GM18499 (cell line): ENCODE measurements at regions not wholly inside any gene's neighbourhood (a gene's known extent, or its start where the extent isn't known, plus 50 kb on each side); places are given as distances from the start of the nearest gene placed in this dataset.
A peak's percentile ranks its signal among the peaks of the same experiment; 100 is the strongest.

Experiments
- ATAC-seq: cut with Tn5 transposase; IDR thresholded peaks from one replicate; pipeline ENCODE4 v1.9.1; 2021; ENCODE audit warnings: moderate number of reproducible peaks; ENCODE audit not compliant: insufficient read depth, unreplicated experiment

DNA sequence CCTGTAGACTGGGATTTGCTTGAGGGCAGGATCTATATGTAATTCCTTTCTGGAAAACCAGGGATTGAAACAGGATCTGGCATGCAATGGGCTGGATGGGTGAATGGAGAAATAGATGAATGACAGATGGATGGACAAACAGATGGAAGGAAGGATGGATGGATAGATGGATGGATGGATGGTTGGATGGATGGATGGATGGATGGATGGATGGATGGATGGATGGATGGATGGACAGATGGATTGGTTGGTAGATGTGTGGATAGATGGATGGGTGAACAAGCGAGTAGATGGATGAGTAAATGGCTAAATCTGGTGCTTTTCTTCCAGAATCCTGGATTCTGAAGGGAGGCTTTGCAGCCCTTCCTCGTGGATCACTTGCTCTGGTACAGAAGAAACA, 162.5 kb upstream of the SMIM23 start:
- no peak for ATAC-seq

DNA sequence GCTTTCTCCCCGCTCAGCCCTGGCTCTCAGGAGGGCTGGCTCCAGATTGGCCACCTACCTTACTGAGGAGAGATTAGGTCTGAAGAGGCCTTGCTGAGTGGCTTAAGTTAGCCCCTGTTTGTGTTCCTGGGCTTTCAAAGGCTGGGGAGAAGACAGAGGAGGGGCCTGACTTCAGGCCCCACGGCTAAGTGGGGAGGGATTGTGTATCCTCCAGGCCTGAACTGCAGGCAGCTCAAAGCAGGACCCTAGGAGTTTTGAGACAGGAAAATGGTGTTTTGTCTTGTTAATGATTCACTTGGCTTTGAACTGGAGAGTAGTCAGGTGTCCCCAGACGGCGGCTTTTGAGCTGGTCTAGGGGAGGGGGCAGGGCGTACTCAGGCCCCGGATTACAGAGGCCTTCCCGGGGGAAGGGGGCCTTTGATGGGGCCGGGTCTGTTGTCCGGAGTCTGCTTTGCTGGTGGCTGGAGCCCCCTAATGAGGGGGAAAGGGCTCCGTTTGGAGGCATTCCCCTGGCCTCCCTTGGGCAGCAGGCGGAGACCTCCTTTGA, 162.0 kb upstream of the SMIM23 start:
- ATAC-seq: no peak

DNA sequence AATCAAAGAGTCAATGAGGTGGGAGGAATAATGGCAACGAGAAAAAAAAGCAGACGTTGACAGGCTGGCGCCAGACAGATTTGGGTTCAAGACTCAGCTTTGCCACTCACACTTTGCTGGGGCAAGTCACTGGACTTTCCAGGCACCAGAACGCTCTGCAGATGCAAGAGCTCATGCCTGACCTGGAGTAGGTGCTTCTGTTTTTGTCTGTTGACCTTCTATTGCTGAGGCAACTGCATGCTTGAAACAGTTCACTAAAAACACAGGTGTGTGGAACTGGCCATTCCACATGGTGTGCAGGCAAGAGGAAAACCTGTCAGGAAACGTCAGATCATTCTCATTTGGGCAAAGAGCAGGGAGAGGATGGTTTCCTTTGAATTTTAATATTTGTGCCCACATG, 161.2 kb upstream of the SMIM23 start:
- no peak for ATAC-seq

DNA sequence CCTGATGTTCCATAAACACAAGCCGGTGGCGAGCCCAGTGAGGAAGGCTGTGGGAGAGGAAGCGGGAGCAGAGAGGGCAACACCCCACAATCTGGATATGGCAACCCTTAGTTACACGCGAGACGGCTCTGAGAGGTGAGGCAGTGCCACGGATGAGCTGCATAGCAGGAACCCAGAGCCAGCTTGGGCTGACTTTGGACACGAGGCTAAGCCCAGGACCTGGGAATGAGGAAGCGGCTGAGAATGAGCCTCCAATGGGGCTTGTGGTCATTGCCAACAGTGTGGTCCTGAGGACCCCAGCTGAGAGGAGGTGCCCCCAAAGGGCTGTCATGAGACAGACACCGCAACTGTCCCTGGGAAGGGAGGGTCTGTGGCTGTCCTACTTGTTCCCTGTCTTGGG, 160.0 kb upstream of the SMIM23 start:
- ATAC-seq: no peak

DNA sequence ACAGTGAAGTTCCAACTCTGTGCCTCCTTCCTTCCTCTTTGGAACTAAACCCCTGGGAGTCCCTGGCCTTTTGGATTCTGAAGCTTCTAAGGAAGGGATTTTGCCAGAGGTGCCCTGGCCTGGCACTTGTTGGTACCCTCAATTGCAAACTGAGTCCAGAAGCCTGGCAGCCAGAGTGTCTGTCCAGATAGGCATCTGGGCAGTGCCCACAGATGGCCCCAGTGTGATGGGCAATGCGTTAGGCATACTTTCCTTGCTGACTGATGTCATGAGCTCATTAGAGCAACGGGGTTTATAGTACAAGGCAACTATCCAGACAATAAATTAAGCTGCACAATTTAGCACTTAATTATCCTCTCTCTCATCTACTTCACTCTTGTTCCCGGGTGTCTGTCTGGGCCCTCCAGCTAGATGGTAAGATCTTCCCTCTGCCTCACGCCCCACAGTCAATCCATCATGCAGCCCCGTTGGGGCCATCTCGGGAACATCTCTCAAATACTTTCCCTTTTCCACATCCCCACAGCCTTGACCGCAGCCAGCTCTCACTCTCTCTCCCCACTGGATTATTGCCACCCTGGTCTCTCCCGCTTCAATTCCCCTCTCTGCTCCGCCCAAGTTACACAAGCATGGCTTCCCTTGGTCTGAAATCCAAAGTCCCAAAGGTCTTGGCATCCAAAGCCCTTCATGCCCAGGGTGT, 157.5 kb upstream of the SMIM23 start:
- ATAC-seq: no peak

DNA sequence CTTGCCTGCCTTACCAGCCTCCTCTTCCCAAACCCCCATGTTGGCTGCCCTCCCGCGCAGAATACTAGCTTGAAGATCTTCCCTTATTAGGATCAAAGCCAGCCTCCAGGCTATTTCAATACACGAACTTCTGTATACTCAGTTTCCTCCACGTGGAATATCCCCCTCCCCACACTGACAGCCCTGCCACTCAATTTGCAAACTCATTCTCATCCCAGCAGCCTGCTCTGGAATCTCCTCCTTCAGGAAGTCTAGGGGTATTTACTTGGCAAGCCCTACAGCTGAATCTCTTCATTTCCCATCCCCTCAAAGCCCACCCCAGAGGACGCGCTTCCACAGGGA, 157.0 kb upstream of the SMIM23 start:
- ATAC-seq: no peak

DNA sequence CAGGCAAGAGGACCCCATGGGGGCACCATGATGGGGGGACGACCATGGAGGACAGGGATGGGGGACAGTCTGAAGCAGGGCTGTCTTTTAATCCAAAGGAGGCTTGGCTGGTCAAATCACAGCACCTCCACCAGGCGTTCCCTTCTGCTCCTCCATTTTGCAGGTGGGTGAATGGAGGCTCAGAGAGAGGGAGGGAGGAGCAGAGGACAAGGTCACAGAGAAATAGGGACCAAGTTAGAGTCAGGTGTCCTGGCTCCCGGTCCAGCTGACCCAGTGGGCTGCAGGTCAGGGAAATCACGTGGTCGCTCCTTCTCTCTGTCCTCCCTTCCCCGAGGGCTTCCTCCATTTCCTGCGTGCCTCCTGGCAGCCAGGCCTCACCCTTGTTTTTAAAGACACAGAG, 156.4 kb upstream of the SMIM23 start:
- no peak for ATAC-seq

DNA sequence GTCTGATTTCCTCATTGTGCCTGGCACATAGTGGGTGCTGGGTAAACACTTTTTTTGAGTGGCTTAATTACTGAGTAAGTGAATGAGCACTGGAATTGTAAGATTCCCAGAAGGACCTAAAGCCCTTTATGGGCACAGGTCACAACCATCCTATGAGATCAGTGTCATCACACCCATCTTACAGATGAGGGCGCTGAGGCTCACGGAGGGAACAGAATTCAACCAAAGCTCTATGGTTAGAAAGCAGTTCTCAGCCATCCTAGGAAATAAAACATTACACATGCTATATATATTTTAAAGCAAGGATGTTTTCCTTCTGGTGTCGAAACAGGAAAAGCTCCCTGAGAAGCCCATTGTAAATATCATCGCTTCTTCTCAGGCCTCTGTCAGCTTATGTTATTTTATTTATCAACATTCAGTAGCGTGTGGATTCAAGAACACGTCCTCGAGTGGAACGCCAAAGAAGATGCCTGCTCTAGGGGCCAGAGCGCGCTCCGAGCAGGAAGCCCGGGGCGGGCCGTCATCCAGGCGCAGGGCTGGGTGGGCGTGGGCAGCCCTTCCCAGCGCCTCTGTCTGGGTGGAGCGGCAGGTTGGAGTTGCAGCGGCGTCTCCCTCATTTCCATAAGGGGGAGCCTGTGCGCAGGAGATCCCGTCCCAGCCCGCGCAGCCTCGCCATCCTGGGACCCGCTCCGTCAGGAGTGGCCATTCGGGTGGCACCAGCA, 155.8 kb upstream of the SMIM23 start:
- ATAC-seq: no peak

DNA sequence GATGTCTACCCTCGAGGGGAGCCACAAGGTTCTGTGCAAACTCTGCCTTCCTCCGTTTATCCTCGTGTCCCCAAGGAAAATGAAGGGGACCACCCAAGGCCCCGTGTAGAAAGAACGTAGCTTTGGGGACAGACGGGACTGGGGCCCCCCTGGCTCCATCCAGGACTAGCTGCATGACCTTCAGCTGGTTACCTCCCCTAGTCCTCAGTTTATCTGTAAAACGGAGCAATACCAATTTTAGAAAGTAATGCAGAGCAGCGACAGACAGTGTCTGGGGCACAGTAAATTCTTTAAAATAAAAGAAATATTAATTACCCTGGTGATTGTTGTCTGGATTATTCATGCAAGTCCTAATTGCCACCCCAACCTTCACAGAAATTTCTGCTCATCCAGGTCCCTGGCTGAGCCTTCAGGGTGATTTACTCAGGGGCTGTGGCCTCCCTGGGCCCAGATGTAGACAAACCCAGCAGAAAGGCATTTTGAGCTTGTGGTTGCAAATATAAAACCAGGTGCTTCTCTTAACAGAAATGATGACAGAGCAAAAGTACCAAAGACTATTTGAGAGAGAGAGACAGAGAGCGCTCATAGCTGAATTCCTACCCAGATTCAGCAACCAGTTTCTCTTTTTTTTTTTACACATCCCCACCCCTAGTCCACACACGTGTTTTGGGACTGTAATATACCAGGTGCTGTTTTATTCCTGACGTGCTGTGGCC, 155.1 kb upstream of the SMIM23 start:
- ATAC-seq: no peak

DNA sequence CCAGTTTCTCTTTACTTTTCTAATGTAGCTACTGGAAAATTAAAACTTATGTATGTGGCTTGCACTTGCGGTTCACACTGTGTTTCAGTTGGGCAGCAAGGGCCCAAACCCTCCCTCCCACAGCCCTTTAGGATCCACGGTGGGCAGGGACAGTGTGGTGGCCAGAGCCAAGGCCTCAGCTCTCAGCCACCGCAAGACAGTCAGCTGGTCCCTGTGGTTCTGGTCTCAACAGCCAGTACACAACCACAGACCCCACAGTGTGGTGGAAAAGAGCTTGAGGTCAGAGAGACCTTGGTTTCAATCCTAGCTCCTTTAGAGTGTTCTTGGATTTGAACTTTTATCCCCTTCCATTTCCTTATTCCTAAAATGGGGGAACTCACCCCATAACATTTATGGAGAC, 153.0 kb upstream of the SMIM23 start:
- ATAC-seq: no peak

DNA sequence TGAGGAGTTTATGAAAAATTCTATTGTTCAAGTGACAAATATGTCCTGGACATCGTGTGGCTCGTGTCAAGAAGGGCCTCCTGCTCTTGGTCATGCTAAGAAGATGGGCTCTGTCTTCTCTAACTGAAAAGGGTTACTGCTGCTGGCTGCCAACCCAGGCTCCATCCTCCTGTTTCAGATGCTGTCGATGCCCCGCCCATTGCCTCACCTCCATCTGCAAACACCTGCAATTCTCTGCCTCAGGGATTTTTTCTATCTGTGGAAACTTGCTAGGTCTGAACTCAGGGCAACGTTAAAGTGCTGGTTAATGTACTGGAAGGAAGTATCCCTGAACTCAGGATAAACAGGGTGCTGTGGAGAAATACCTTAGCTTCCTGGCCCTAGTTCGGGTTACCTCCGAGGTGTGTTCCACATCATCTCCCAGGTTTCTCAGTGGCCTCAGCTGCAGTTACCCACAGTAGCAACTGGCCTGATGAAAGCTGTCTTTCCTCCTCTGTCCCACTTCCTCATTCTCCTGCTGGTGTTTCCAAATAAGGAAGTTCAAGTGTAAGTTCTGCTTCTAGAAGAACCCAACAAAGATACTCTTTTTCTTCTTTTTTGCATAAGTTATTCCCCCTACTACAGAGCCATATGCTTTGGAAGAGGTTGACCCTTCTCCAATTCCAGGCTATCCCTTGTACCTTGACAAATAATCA, 151.7 kb upstream of the SMIM23 start:
- peak; percentile 65 for ATAC-seq

DNA sequence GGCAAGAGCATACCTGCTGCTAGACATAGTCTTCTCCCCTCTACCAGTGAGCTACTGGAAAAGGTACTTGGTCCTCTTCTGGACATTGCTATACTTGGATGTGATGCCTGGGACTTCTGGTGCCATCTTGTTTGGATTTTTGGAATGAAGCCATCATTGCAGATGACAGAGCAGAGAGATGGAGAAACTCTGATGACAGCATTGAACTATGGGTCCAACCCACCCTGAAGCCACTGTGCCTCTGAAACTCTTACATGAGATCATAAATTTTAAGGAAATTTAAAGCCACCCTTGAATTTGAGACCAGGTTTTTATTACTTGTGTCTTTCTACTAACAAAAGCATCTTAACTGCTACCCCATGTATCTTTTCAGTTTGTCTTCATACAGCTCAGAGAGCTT, 151.1 kb upstream of the SMIM23 start:
- no peak for ATAC-seq

DNA sequence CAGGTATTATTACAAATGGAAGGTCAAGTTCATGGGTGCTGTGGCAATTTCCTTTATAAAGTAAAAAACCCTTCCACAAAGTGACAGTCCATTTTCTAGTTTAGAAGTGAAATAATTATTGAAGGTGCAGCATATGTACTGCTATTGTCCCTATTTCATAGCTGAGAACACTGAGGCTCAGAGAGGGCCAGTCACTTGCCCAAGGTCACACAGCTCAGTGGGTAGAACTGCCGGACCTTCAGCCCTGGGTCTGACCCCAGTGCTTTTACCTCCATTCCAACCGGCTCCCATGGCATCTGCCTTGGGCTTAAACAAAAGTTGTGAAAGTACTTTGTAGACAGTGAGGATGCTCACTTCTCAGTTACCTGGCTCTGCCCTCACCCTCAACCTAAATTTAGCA, 150.6 kb upstream of the SMIM23 start:
- ATAC-seq: no peak

DNA sequence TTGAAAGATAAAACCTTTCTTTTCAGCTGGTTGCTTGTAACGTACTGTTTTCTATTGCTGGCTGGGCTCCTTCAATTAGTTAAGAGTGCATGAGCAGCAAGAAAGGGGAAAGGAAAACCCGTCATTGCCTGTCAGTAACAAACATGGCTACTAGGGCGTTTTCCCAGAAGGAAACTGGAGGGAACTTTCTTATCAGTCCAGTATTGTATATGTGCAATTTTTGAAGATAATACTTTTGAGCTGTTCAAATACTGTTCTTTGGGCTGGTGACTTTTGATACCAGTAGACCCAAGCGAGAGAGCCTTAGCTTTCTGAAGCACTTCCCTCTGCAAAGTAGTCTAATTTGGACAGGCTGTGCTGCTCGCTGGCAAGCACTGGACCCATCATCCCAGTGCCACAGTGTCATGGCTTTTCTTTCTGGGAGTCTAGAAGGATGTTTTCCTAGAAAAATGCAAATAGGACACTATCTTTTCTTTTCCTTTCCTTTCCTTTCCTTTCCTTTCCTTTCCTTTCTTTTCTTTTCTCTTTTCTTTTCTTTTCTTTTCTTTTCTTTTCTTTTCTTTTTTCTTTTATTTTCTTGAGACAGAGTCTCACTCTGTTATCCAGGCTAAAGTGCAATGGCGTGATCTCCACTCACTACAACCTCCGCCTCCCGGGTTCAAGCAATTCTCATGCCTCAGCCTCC, 149.9 kb upstream of the SMIM23 start:
- no peak for ATAC-seq

DNA sequence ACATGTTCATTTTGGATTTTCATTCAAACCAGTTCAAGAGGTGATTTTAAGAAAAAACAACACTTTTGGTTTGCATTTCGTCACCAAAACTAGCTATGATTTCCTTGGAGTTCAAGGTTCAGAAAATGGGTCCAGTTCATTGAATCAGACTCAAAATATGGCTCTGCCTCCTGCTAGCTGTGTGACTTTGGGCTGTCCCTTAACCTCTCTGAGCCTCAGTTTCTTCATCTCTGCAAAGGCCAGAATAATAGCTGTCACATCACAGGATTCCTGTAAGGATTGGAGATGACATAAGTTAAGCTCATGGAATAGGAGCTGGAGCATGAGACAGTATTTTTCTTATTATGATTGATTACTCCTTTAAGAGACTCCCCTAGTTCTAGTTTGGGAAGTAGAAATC, 147.8 kb upstream of the SMIM23 start:
- no peak for ATAC-seq

DNA sequence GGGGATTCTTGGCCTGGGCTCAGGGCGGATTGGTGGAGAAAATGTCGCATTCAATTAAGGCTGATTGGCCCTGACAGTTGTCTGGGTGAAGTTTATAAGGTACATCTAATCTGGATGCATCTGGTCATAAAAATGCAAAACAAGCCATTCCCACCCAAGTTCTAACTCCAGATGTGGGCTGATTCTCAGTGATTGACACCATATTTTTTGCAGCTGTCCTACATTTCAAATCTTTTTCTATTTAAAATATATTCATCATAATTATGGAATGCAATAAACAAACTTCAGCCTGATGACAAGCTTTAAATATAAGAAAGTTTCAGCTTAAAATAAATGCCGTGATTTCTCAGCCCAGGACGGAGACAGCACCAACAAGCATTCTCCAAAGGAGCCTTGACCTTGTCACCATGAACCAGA, 146.4 kb upstream of the SMIM23 start:
- ATAC-seq: no peak

DNA sequence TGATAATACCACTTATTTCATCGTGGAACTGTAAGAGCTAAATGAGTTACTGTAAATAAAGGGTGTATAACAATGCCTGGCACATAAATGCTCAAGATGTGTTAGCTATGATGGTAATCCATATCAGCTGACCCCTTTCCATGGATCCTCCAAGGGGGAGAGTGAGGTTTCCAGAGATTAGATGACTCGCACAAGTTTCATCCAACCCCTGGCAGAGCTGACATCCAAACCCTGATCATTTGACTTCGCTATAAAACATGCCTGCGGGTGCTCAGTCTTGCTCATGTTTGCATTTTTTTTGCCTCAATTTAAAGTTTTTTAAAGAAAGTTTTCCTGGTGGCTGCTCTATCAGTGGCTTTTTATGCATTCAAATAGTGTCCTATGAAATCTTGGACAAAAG, 145.7 kb upstream of the SMIM23 start:
- no peak for ATAC-seq

DNA sequence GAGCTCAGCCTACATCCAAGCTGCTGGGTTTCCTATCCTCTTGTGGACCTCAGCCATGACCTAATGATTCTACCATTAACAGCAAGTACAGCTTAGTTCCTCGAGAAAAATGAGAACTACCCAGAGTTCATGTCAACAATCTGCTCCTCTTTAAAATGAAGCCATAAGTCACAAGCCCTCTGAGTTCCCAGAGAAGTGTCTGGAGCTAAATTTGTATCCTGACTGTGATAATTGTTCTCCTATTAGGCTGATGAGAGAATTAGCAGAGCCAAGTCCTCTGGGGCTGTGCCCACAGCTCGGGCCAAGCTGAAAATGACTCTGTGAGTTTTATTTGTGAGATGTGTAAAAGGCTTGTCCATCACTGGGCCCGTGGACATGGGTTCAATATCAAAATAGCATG, 145.1 kb upstream of the SMIM23 start:
- no peak for ATAC-seq

DNA sequence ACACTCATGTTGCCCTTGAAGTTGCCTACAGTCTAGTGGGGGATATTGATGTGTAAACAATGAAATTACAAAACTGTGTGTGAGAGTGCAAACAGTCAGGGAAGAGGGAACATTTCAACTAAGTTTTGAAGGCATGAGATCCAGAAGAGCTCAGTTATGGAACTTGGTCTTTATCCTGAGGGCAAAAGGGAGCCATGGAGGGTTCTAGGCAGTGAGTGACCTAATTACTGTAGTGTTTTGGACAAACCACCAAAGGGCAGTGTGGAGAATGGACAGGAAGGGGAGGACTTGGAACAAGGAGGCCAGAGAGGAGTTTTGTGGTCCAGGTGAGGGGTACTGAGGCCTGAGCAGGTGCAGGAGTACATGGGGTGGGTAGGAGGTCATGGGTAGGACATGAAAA, 143.7 kb upstream of the SMIM23 start:
- no peak for ATAC-seq

DNA sequence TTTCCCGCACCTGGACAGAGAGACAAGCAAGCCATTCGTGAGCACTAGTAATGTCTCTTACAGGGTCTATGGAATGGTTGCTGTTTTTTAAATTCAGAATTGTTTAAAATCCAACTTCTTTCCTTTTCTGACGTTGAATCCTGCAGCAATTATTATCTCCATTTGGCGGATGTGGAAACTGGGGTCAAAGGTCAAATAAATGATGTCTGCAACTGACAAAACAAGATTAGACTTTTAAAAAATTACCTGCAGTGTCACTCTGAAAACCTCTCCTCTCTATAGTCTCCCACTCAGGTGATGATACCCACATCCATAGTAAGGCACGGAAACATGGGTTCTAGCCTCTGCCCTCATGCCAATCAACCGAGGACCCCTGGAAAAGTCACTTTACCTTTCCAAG, 142.7 kb upstream of the SMIM23 start:
- no peak for ATAC-seq
